Kidney epithelial cell (primary cell): ENCODE measurements at regions not wholly inside any gene's neighbourhood (a gene's known extent, or its start where the extent isn't known, plus 50 kb on each side); places are given as distances from the start of the nearest gene placed in this dataset.

Source experiments
- DNase-seq: peaks from one replicate; pipeline ENCODE4 v3.0.0-alpha.2; 2010; ENCODE audit warnings: low read depth
- H3K27me3 ChIP-seq: 2 replicates; pipeline ENCODE4 v1.6.0; 2011; ENCODE audit warnings: low read length; ENCODE audit not compliant: control insufficient read depth, insufficient read depth
- H3K36me3 ChIP-seq: 2 replicates; pipeline ENCODE4 v1.5.1; 2011; ENCODE audit warnings: low read length; ENCODE audit not compliant: control insufficient read depth, insufficient read depth
- H3K4me3 ChIP-seq: 2 replicates; pipeline ENCODE4 v1.5.1; 2011; ENCODE audit warnings: low read depth, mild to moderate bottlenecking, control low read depth, low read length
- CTCF ChIP-seq: IDR thresholded peaks from 2 replicates; pipeline ENCODE4 v1.5.1; 2011; ENCODE audit warnings: mild to moderate bottlenecking, moderate library complexity, low read length, control low read depth, inconsistent platforms; ENCODE audit not compliant: insufficient read depth, poor library complexity, severe bottlenecking

GRCh38 chr3:43882976-43883680, 192.4 kb downstream of the ABHD5 start:
- no peak for TF ChIP-seq CTCF
- Histone ChIP-seq H3K36me3 (no peaks in the 10 kb centered on the region), H3K27me3 (no peaks in the 10 kb centered on the region), H3K4me3 (no peak overlapping the region)
- no peak for DNase-seq

- H3K27me3 ChIP-seq = no peaks in the 10 kb centered on the region
- no peak for TF ChIP-seq CTCF
Measured at GRCh38 chr3:43883729-43884396, 193.1 kb downstream of the ABHD5 start.

GRCh38 chr3:43884581-43884980, 193.8 kb downstream of the ABHD5 start:
- Histone ChIP-seq H3K27me3 (no peaks in the 10 kb centered on the region), H3K36me3 (no peaks in the 10 kb centered on the region), H3K4me3 (no peak overlapping the region)
- TF ChIP-seq CTCF = no peak
- no peak for DNase-seq

More at GRCh38 chr3:43883729-43884396, 193.1 kb downstream of the ABHD5 start:
- no peaks in the 10 kb centered on the region for H3K36me3 ChIP-seq
- no peak overlapping the region for H3K4me3 ChIP-seq
- DNase-seq = no peak

GRCh38 chr3:43885908-43886618, 195.3 kb downstream of the ABHD5 start:
- no peak for DNase-seq

GRCh38 chr3:43892061-43892460, 201.3 kb downstream of the ABHD5 start:
- Histone ChIP-seq H3K36me3 (no peaks in the 10 kb centered on the region), H3K4me3 (no peak overlapping the region), H3K27me3 (no peaks in the 10 kb centered on the region)
- no peak for TF ChIP-seq CTCF
- no peak for DNase-seq

More at GRCh38 chr3:43885908-43886618, 195.3 kb downstream of the ABHD5 start:
- Histone ChIP-seq H3K27me3 (no peaks in the 10 kb centered on the region), H3K4me3 (no peak overlapping the region), H3K36me3 (no peaks in the 10 kb centered on the region)
- TF ChIP-seq CTCF = no peak
